ENCODE measurements at regions not wholly inside any gene's neighbourhood (a gene's known extent, or its start where the extent isn't known, plus 50 kb on each side); places are given as distances from the start of the nearest gene placed in this dataset.

- H3K4me2 ChIP-seq: no peak overlapping the region
- no peaks in the 10 kb centered on the region for H3K9me2 ChIP-seq (ENCODE audit: insufficient read depth)
- H3K27me3 Mint-ChIP-seq (ENCODE audit: insufficient read depth, low read depth, poor library complexity): peaks cover 4% of the 10 kb centered on the region
- H3F3A ChIP-seq (replicated peaks; ENCODE audit: low read depth): no peaks in the 10 kb centered on the region
- no peaks in the 10 kb centered on the region for H3K9me3 Mint-ChIP-seq
- no peak overlapping the region for H3K4me3 Mint-ChIP-seq
- H3K27me3 ChIP-seq (ENCODE audit: insufficient read depth): no peaks in the 10 kb centered on the region
- no peak overlapping the region for H3K27ac Mint-ChIP-seq
- H2AFZ ChIP-seq: no peak overlapping the region
- H3K36me3 ChIP-seq (ENCODE audit: insufficient read depth): no peaks in the 10 kb centered on the region
- H3K4me1 Mint-ChIP-seq: peaks cover 2% of the 10 kb centered on the region; the same call in 1 of the 3 replicates
- ATAC-seq: no peak
- no peak for DNase-seq (ENCODE audit: low spot score)
- no peak overlapping the region for H3K27ac ChIP-seq (ENCODE audit: low read depth)
- no peak for TF ChIP-seq CTCF (conservative IDR thresholded peaks at IDR 0.05; ENCODE audit: low read depth in 2 of 2)
- TF ChIP-seq ZNF114 (CRISPR knock-in tag; IDR thresholded peaks at IDR 0.05): no peak
- no peak for TF ChIP-seq ZNF462 (CRISPR knock-in tag; IDR thresholded peaks at IDR 0.05)
- TF ChIP-seq REST (IDR thresholded peaks at IDR 0.05; ENCODE audit: unreplicated experiment): no peak
- TF ChIP-seq ETS1 (IDR thresholded peaks at IDR 0.05): no peak
- no peak for TF ChIP-seq ZNF331 (CRISPR knock-in tag; IDR thresholded peaks at IDR 0.05; ENCODE audit: low read depth)
- no peak for TF ChIP-seq EZH2 (IDR thresholded peaks at IDR 0.05; ENCODE audit: low read depth, unreplicated experiment)
- TF ChIP-seq CREB1 (CRISPR knock-in tag; IDR thresholded peaks at IDR 0.05; ENCODE audit: low read depth): no peak
- no peak for TF ChIP-seq JUNB (IDR thresholded peaks at IDR 0.05; ENCODE audit: unreplicated experiment)
- no peak for TF ChIP-seq POLR2AphosphoS5 (IDR thresholded peaks at IDR 0.05; ENCODE audit: low read depth)
- TF ChIP-seq EZH2phosphoT487 (IDR thresholded peaks at IDR 0.05; ENCODE audit: unreplicated experiment): no peak
- TF ChIP-seq NANOG (IDR thresholded peaks at IDR 0.05; ENCODE audit: borderline replicate concordance): no peak
- TF ChIP-seq STAT1 (IDR thresholded peaks at IDR 0.05; ENCODE audit: unreplicated experiment): no peak
- no peak overlapping the region for H3K4me3 ChIP-seq
- no peaks in the 10 kb centered on the region for H4K20me1 ChIP-seq (replicated peaks; ENCODE audit: insufficient read depth)
- no peaks in the 10 kb centered on the region for H3K36me3 Mint-ChIP-seq (ENCODE audit: low read depth)
- H3K4me1 ChIP-seq (ENCODE audit: insufficient read depth): no peaks in the 10 kb centered on the region
- no peaks in the 10 kb centered on the region for H3K79me2 ChIP-seq (replicated peaks; ENCODE audit: insufficient read depth)
These were observed 108.0 kb upstream of the HAAO start for GRCh38 chr2:42900289-42900891.

Data from GM23338 (cell line).